IMR-90 (cell line): ENCODE measurements at regions not wholly inside any gene's neighbourhood (a gene's known extent, or its start where the extent isn't known, plus 50 kb on each side); places are given as distances from the start of the nearest gene placed in this dataset.

Source experiments
- ATAC-seq: fragments of 200-7000 bp; cut with Tn5 transposase; 2 replicates; pipeline ENCODE4 v1.9.1; 2020; ENCODE audit warnings: low read depth, mild to moderate bottlenecking, moderate library complexity
- BruUV-seq: library from RNA; stranded (reverse); fragments of 400-500 nt; replicated peaks from 2 replicates; lab custom pipeline; 2021; lab: Mats Ljungman, UMichigan
- CTCF ChIA-PET: fragments of 300-600 bp; formaldehyde crosslinking; extraction: SDS; loops from one replicate; lab custom pipeline; 2021; ENCODE audit warnings: antibody characterized with exemption; lab: Yijun Ruan, JAX
- POLR2A ChIA-PET: fragments of 300-600 bp; sonication (Branson Sonifier 250); formaldehyde crosslinking; loops from one replicate; lab custom pipeline; 2022; ENCODE audit warnings: antibody characterized with exemption; ENCODE audit not compliant: unreplicated experiment; lab: Charles Lee
- DNase-seq: peaks from one replicate; pipeline ENCODE4 v3.0.0; 2013
- H2AFZ ChIP-seq: replicated peaks from 2 replicates; pipeline ENCODE3; 2013; ENCODE audit warnings: low read length, mild to moderate bottlenecking; ENCODE audit not compliant: poor library complexity
- H2AK5ac ChIP-seq: 2 replicates; pipeline ENCODE4 v1.6.1; 2013; ENCODE audit warnings: low read depth, low read length, inconsistent platforms
- H2AK9ac ChIP-seq: replicated peaks from 2 replicates; pipeline ENCODE3; 2013; ENCODE audit warnings: mild to moderate bottlenecking, low read depth, low read length, moderate library complexity; ENCODE audit not compliant: poor library complexity
- H2BK120ac ChIP-seq: 2 replicates; pipeline ENCODE4 v1.6.1; 2013; ENCODE audit warnings: low read depth, low read length, inconsistent platforms
- H2BK15ac ChIP-seq: 3 replicates; pipeline ENCODE4 v1.6.1; 2013; ENCODE audit warnings: low read depth, low read length, inconsistent platforms
- H2BK20ac ChIP-seq: 2 replicates; pipeline ENCODE4 v1.6.1; 2013; ENCODE audit warnings: low read depth, mild to moderate bottlenecking, inconsistent platforms, low read length, moderate library complexity
- H2BK5ac ChIP-seq: 2 replicates; pipeline ENCODE4 v1.6.1; 2013; ENCODE audit warnings: mild to moderate bottlenecking, low read depth, low read length, inconsistent platforms; ENCODE audit not compliant: poor library complexity, severe bottlenecking
- H3K14ac ChIP-seq: replicated peaks from 2 replicates; pipeline ENCODE4 v1.6.1; 2013; ENCODE audit warnings: low read depth, low read length, inconsistent platforms
- H3K18ac ChIP-seq: 2 replicates; pipeline ENCODE4 v1.6.1; 2013; ENCODE audit warnings: low read depth, low read length, control low read depth
- H3K23ac ChIP-seq: 2 replicates; pipeline ENCODE4 v1.6.1; 2013; ENCODE audit warnings: low read depth, low read length, inconsistent platforms
- H3K27ac ChIP-seq: 2 replicates; pipeline ENCODE4 v1.5.1; 2013; ENCODE audit warnings: mild to moderate bottlenecking, control low read depth, low read length; ENCODE audit not compliant: insufficient read depth
- H3K27me3 ChIP-seq: 2 replicates; pipeline ENCODE4 v1.6.1; 2013; ENCODE audit warnings: low read length; ENCODE audit not compliant: control insufficient read depth, insufficient read depth
- H3K36me3 ChIP-seq: 2 replicates; pipeline ENCODE4 v1.6.1; 2013; ENCODE audit warnings: low read length, mixed read lengths; ENCODE audit not compliant: control insufficient read depth, insufficient read depth
- H3K4ac ChIP-seq: 2 replicates; pipeline ENCODE4 v1.6.1; 2013; ENCODE audit warnings: low read depth, low read length, inconsistent platforms
- H3K4me1 ChIP-seq: 2 replicates; pipeline ENCODE4 v1.6.1; 2013; ENCODE audit warnings: low read length, mixed read lengths; ENCODE audit not compliant: control insufficient read depth, insufficient read depth
- H3K4me2 ChIP-seq: 2 replicates; pipeline ENCODE4 v1.6.1; 2013; ENCODE audit warnings: low read depth, mild to moderate bottlenecking, control low read depth, low read length, moderate library complexity
- H3K4me3 ChIP-seq: 2 replicates; pipeline ENCODE4 v1.5.1; 2013; ENCODE audit warnings: low read depth, mild to moderate bottlenecking, control low read depth, low read length, moderate library complexity; ENCODE audit not compliant: insufficient read depth
- H3K56ac ChIP-seq: 2 replicates; pipeline ENCODE4 v1.6.1; 2013; ENCODE audit warnings: low read length, inconsistent platforms; ENCODE audit not compliant: insufficient read depth; ENCODE audit errors: extremely low read depth
- H3K79me1 ChIP-seq, 2 experiments: 2 replicates each; pipeline ENCODE4 v1.6.1; 2013; ENCODE audit warnings: low read length in 2 of 2, inconsistent platforms in 1 of 2, low read depth in 1 of 2
- H3K9ac ChIP-seq: 2 replicates; pipeline ENCODE4 v1.6.1; 2013; ENCODE audit warnings: low read depth, low read length, control low read depth
- H3K9me1 ChIP-seq: 2 replicates; pipeline ENCODE4 v1.6.1; 2013; ENCODE audit warnings: low read length, inconsistent platforms; ENCODE audit not compliant: insufficient read depth
- H3K9me3 ChIP-seq: 2 replicates; pipeline ENCODE4 v1.6.1; 2013; ENCODE audit warnings: low read length; ENCODE audit not compliant: control insufficient read depth, insufficient read depth
- H4K20me1 ChIP-seq: 2 replicates; pipeline ENCODE4 v1.6.1; 2013; ENCODE audit warnings: low read length, inconsistent platforms; ENCODE audit not compliant: insufficient read depth
- H4K5ac ChIP-seq: 2 replicates; pipeline ENCODE4 v1.6.1; 2013; ENCODE audit warnings: mild to moderate bottlenecking, low read depth, low read length, control low read depth
- H4K8ac ChIP-seq, 2 experiments: 2 replicates each; pipeline ENCODE4 v1.6.1; 2013; ENCODE audit warnings: low read depth in 2 of 2, low read length in 2 of 2, control low read depth in 1 of 2, inconsistent platforms in 1 of 2
- H4K91ac ChIP-seq: 2 replicates; pipeline ENCODE4 v1.6.1; 2013; ENCODE audit warnings: low read depth, low read length, inconsistent platforms; ENCODE audit not compliant: insufficient read depth
- CEBPB ChIP-seq: IDR thresholded peaks from 2 replicates; pipeline ENCODE4 v1.6.1; 2012; ENCODE audit warnings: low read depth, low read length, improper control_type of control experiment
- FOS ChIP-seq: fragments of 150-350 bp; IDR thresholded peaks from 2 replicates; pipeline ENCODE4 v1.6.1; 2016; ENCODE audit warnings: low read depth, low read length
- NFE2L2 ChIP-seq: fragments of 150-350 bp; IDR thresholded peaks from 2 replicates; pipeline ENCODE4 v1.6.1; 2016; ENCODE audit warnings: low read depth, mild to moderate bottlenecking, low read length
- RCOR1 ChIP-seq: IDR thresholded peaks from 2 replicates; pipeline ENCODE4 v1.6.1; 2012; ENCODE audit warnings: mild to moderate bottlenecking, low read length, improper control_type of control experiment; ENCODE audit not compliant: insufficient replicate concordance
- RFX5 ChIP-seq: IDR thresholded peaks from 2 replicates; pipeline ENCODE4 v1.8.0; 2012; ENCODE audit warnings: low read depth, mild to moderate bottlenecking, low read length, moderate library complexity
- SMC3 ChIP-seq: fragments of 150-350 bp; IDR thresholded peaks from 2 replicates; pipeline ENCODE4 v1.6.1; 2016; ENCODE audit warnings: low read depth, mild to moderate bottlenecking, antibody characterized with exemption, low read length, moderate library complexity
- WGBS, 2 experiments: methylation state at CpG; one replicate each; pipeline versions ENCODE4 v1.1.5 to v1.1.7; 2013; ENCODE audit warnings: missing lambda C conversion rate in 2 of 2; ENCODE audit not compliant: insufficient read length in 1 of 2; ENCODE audit errors: extremely low coverage in 2 of 2; 5-methylcytosine and 5-hydroxymethylcytosine counted together
- dilution Hi-C: fragments of 300-500 bp; cut with HindIII; formaldehyde crosslinking; loops from one replicate; pipeline ENCODE4 v1.14.3; 2018; ENCODE audit warnings: low sequenced_read_pairs; ENCODE audit not compliant: unreplicated experiment
- in situ Hi-C: fragments of 300-500 bp; cut with MboI; formaldehyde crosslinking; loops from 3 replicates; pipeline ENCODE4 v1.14.3; 2019; ENCODE audit warnings: low sequenced_read_pairs, inconsistent platforms, mixed read lengths
- intact Hi-C: fragments of 100-400 bp; cut with micrococcal nuclease; formaldehyde crosslinking; loops from 2 replicates; pipeline ENCODE4 v1.10.0; 2022
- TF ChIP-seq, protein P1 (sequence below): fragments of 150-350 bp; IDR thresholded peaks from 2 replicates; pipeline ENCODE4 v1.6.1; 2016; ENCODE audit warnings: low read depth, mild to moderate bottlenecking, low read length, moderate library complexity, borderline replicate concordance
- TF ChIP-seq, protein P2 (sequence below): fragments of 150-350 bp; IDR thresholded peaks from 2 replicates; pipeline ENCODE4 v1.6.1; 2017; ENCODE audit warnings: mild to moderate bottlenecking, antibody characterized with exemption, low read length, low read depth

DNA sequence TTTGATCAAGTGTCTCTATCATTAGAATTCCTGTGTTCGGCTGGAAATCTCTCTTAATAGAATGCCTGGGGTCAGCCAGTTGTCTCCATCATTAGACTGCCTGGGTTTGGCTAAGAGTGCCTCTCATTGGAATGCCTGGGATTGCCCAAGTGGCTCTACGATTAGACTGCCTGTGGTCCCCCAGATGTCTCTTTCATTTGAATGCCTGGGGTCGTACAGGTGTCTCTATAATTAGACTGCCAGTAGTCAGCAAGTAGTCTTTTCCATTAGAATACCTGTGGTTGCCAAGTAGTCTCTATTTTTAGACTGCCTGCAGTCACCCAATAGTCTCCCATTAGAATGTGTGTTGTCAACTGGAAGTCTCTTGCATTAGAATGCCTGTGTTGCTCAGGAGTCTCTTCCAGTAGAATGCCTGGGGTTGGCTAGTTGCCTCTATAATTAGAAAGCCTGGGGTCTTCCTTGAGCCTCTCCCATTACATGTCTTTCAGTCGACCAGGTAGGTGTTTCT is 1523.2 kb downstream of the UQCRFS1 start:
- H2AK5ac ChIP-seq: no peak overlapping the region
- H3K4me3 ChIP-seq: no peak overlapping the region
- H3K23ac ChIP-seq: no peak overlapping the region
- H3K4ac ChIP-seq: no peak overlapping the region
- in situ Hi-C loops: no loop called here
- TF ChIP-seq, protein P1, sequence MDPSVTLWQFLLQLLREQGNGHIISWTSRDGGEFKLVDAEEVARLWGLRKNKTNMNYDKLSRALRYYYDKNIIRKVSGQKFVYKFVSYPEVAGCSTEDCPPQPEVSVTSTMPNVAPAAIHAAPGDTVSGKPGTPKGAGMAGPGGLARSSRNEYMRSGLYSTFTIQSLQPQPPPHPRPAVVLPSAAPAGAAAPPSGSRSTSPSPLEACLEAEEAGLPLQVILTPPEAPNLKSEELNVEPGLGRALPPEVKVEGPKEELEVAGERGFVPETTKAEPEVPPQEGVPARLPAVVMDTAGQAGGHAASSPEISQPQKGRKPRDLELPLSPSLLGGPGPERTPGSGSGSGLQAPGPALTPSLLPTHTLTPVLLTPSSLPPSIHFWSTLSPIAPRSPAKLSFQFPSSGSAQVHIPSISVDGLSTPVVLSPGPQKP: no peak
- TF ChIP-seq NFE2L2 (no peak), RCOR1 (no peak), SMC3 (no peak), RFX5 (no peak), CEBPB (no peak), FOS (no peak)
- TF ChIP-seq, protein P2, sequence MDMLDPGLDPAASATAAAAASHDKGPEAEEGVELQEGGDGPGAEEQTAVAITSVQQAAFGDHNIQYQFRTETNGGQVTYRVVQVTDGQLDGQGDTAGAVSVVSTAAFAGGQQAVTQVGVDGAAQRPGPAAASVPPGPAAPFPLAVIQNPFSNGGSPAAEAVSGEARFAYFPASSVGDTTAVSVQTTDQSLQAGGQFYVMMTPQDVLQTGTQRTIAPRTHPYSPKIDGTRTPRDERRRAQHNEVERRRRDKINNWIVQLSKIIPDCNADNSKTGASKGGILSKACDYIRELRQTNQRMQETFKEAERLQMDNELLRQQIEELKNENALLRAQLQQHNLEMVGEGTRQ: no peak
- ATAC-seq (no peak), DNase-seq (no peak)
- no peaks in the 10 kb centered on the region for H3K27me3 ChIP-seq
- 0% methylated on average over 2 of the region's 4 CpGs; no CpG with 5 or more reads in 1 of the 2 experiments for WGBS, 2 experiments
- no TSS peak for BruUV-seq
- H4K91ac ChIP-seq: no peak overlapping the region
- H3K18ac ChIP-seq: no peak overlapping the region
- no peak overlapping the region for H4K8ac ChIP-seq
- no peaks in the 10 kb centered on the region for H3K4me1 ChIP-seq
- no peak overlapping the region for H3K56ac ChIP-seq
- H2BK15ac ChIP-seq: no peak overlapping the region
- intact Hi-C loops: no loop called here
- no peak overlapping the region for H2AK9ac ChIP-seq
- dilution Hi-C loops: no loop called here
- no peak overlapping the region for H4K5ac ChIP-seq
- no peaks in the 10 kb centered on the region for H3K9me1 ChIP-seq
- no peak overlapping the region for H3K27ac ChIP-seq
- H2BK5ac ChIP-seq: no peak overlapping the region
- ChIA-PET POLR2A (no interaction called here), CTCF (no interaction called here)
- no peak overlapping the region for H3K14ac ChIP-seq
- H2BK20ac ChIP-seq: no peak overlapping the region
- no peak overlapping the region for H3K4me2 ChIP-seq
- no peaks in the 10 kb centered on the region for H3K79me1 ChIP-seq
- peaks cover 11% of the 10 kb centered on the region; the same call in 1 of the 2 replicates for H3K9me3 ChIP-seq
- no peaks in the 10 kb centered on the region for H4K20me1 ChIP-seq
- no peaks in the 10 kb centered on the region for H3K36me3 ChIP-seq
- no peak overlapping the region for H2AFZ ChIP-seq
- H2BK120ac ChIP-seq: no peak overlapping the region
- H3K9ac ChIP-seq: no peak overlapping the region
